ENCODE measurements at regions not wholly inside any gene's neighbourhood (a gene's known extent, or its start where the extent isn't known, plus 50 kb on each side); places are given as distances from the start of the nearest gene placed in this dataset.

DNA sequence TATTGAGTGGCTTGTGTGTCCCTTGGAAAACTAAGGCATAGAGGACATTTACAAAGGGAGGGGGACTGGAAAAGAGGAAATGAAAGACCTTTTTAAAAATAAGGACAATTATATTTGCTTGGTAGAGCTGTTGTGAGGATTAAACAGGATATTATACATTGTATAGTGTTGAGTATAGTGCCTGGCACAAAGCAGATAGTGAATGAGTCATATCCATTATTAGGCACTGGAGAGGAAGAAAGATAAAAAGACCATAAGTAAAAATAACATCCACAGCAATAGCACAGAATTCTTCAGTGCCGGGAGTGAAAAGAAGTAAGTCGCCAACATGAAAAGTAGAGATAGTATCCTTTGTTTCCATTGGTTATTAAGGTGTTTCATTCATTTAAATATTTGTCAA is 623.3 kb downstream of the PDCD6IP start:
- Histone ChIP-seq H3K79me2 (ENCODE audit: low read depth) (no peaks in the 10 kb centered on the region), H3K4me2 (no peak overlapping the region)

DNA sequence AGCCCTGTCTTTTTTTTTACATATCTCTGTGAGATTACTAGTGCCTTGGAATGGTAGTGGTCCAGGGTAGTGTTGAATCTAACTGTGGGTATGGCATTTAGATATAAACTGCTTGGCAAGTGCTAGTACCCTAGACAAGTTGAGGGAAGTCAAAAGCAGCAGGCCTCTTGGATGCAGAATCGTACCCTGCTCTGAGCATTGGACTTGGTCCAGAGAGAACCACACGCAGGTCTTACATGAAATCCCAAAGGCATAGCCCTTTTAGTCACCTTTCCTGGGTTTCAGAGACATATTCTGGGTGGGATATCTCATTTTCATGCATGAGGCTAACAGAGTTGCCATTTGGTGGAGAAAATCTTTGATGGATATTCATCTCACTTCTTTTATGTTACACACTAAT is 641.4 kb downstream of the PDCD6IP start:
- ChIA-PET CTCF (no interaction called here), POLR2A (ENCODE audit: unreplicated experiment) (no interaction called here)
- Histone ChIP-seq H3K4me1 (replicated peaks; ENCODE audit: insufficient read depth) (no peaks in the 10 kb centered on the region), H3K27me3 (ENCODE audit: insufficient read depth, low read depth) (no peaks in the 10 kb centered on the region), H3K4me2 (no peak overlapping the region), H3K4me3 (no peak overlapping the region), H2AFZ (no peak overlapping the region), H3K79me2 (ENCODE audit: low read depth) (no peaks in the 10 kb centered on the region), H3F3A (ENCODE audit: insufficient read depth, low read depth) (no peaks in the 10 kb centered on the region), H3K27ac (no peak overlapping the region), H3K36me3 (ENCODE audit: low read depth) (no peaks in the 10 kb centered on the region), H3K9me2 (ENCODE audit: insufficient read depth) (no peaks in the 10 kb centered on the region), H4K20me1 (ENCODE audit: insufficient read depth) (no peaks in the 10 kb centered on the region), H3K9me3 (ENCODE audit: insufficient read depth, low read depth) (no peaks in the 10 kb centered on the region)
- no peak for DNase-seq
- TF ChIP-seq EZH2 (IDR thresholded peaks at IDR 0.05; ENCODE audit: low read depth) = no peak
- TF ChIP-seq, protein P1, sequence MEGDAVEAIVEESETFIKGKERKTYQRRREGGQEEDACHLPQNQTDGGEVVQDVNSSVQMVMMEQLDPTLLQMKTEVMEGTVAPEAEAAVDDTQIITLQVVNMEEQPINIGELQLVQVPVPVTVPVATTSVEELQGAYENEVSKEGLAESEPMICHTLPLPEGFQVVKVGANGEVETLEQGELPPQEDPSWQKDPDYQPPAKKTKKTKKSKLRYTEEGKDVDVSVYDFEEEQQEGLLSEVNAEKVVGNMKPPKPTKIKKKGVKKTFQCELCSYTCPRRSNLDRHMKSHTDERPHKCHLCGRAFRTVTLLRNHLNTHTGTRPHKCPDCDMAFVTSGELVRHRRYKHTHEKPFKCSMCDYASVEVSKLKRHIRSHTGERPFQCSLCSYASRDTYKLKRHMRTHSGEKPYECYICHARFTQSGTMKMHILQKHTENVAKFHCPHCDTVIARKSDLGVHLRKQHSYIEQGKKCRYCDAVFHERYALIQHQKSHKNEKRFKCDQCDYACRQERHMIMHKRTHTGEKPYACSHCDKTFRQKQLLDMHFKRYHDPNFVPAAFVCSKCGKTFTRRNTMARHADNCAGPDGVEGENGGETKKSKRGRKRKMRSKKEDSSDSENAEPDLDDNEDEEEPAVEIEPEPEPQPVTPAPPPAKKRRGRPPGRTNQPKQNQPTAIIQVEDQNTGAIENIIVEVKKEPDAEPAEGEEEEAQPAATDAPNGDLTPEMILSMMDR (conservative IDR thresholded peaks at IDR 0.05) = no peak
- no TSS peak for BruUV-seq (replicated peaks)
- intact Hi-C loops (cut with micrococcal nuclease; ENCODE audit: unreplicated experiment) = no loop called here

More for the DNA sequence above, 623.3 kb downstream of the PDCD6IP start:
- Histone ChIP-seq H3K9me2 (ENCODE audit: insufficient read depth) (no peaks in the 10 kb centered on the region), H3K27me3 (ENCODE audit: insufficient read depth, low read depth) (no peaks in the 10 kb centered on the region), H3K36me3 (ENCODE audit: low read depth) (no peaks in the 10 kb centered on the region), H3K4me3 (no peak overlapping the region), H2AFZ (no peak overlapping the region), H3F3A (ENCODE audit: insufficient read depth, low read depth) (no peaks in the 10 kb centered on the region), H3K4me1 (replicated peaks; ENCODE audit: insufficient read depth) (no peaks in the 10 kb centered on the region), H3K27ac (no peak overlapping the region), H3K9me3 (ENCODE audit: insufficient read depth, low read depth) (no peaks in the 10 kb centered on the region), H4K20me1 (ENCODE audit: insufficient read depth) (no peaks in the 10 kb centered on the region)
- intact Hi-C loops (cut with micrococcal nuclease; ENCODE audit: unreplicated experiment) = no loop called here
- POLR2A ChIA-PET (ENCODE audit: unreplicated experiment) = no interaction called here
- CTCF ChIA-PET = no interaction called here
- no TSS peak for BruUV-seq (replicated peaks)
- DNase-seq = no peak
- TF ChIP-seq, protein P1 (conservative IDR thresholded peaks at IDR 0.05) = no peak
- TF ChIP-seq EZH2 (IDR thresholded peaks at IDR 0.05; ENCODE audit: low read depth) = no peak

DNA sequence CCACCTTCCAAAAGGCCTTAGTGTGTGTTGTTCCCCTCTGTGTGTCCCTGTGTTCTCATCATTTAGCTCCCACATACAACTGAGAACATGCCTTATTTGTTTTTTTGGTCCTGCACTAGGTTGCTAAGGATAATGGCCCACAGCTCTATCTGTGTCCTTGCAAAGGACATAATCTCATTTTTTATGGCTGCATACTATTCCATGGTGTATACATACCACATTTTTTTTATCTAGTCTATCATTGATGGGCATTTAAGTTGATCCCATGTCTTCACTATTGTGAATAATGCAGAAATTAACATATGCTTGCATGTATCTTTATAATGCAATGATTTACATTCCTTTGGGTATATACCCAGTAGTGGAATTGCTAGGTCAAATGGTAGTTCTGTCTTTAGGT is 645.7 kb downstream of the PDCD6IP start:
- H3K4me3 ChIP-seq = no peak overlapping the region
- H3K9me3 ChIP-seq (ENCODE audit: insufficient read depth, low read depth) = no peaks in the 10 kb centered on the region
- DNase-seq = no peak
- BruUV-seq (replicated peaks) = no TSS peak
- no peaks in the 10 kb centered on the region for H3K4me1 ChIP-seq (replicated peaks; ENCODE audit: insufficient read depth)
- ChIA-PET CTCF (no interaction called here), POLR2A (ENCODE audit: unreplicated experiment) (no interaction called here)
- H3K36me3 ChIP-seq (ENCODE audit: low read depth) = no peaks in the 10 kb centered on the region
- no peaks in the 10 kb centered on the region for H4K20me1 ChIP-seq (ENCODE audit: insufficient read depth)
- H3K79me2 ChIP-seq (ENCODE audit: low read depth) = no peaks in the 10 kb centered on the region
- intact Hi-C loops (cut with micrococcal nuclease; ENCODE audit: unreplicated experiment) = no loop called here
- H3K9me2 ChIP-seq (ENCODE audit: insufficient read depth) = no peaks in the 10 kb centered on the region
- TF ChIP-seq, protein P1 (conservative IDR thresholded peaks at IDR 0.05) = no peak
- TF ChIP-seq EZH2 (IDR thresholded peaks at IDR 0.05; ENCODE audit: low read depth) = no peak
- H3K4me2 ChIP-seq = no peak overlapping the region
- no peak overlapping the region for H2AFZ ChIP-seq
- H3K27ac ChIP-seq = no peak overlapping the region
- no peaks in the 10 kb centered on the region for H3F3A ChIP-seq (ENCODE audit: insufficient read depth, low read depth)
- H3K27me3 ChIP-seq (ENCODE audit: insufficient read depth, low read depth) = no peaks in the 10 kb centered on the region
